ENCODE measurements at regions not wholly inside any gene's neighbourhood (a gene's known extent, or its start where the extent isn't known, plus 50 kb on each side); places are given as distances from the start of the nearest gene placed in this dataset.

- Histone ChIP-seq H3K36me3 (no peaks in the 10 kb centered on the region), H3K27ac (no peak overlapping the region), H3K27me3 (no peaks in the 10 kb centered on the region), H3K4me1 (peaks cover 0 to 6% (median 0%) of the 10 kb centered on the region in 4 donors), H3K9me3 (no peaks in the 10 kb centered on the region), H3K4me3 (no peak overlapping the region)
- no peak for DNase-seq
- TF ChIP-seq CTCF (IDR thresholded peaks at IDR 0.05): no peak
- intact Hi-C loops (cut with DNase I; ENCODE audit: low total_unique reads): no loop called here
Measured at GRCh38 chr3:76111808-76112207, 326.5 kb upstream of the ZNF717 start.

- Histone ChIP-seq H3K4me1 (peaks cover 0 to 8% (median 0%) of the 10 kb centered on the region in 4 donors), H3K27ac (no peak overlapping the region), H3K9me3 (no peaks in the 10 kb centered on the region), H3K36me3 (no peaks in the 10 kb centered on the region), H3K4me3 (no peak overlapping the region), H3K27me3 (no peaks in the 10 kb centered on the region)
- intact Hi-C loops (cut with DNase I; ENCODE audit: low total_unique reads): no loop called here
- TF ChIP-seq CTCF (IDR thresholded peaks at IDR 0.05): no peak
- DNase-seq: no peak
Measured at GRCh38 chr3:76122007-76122406, 336.7 kb upstream of the ZNF717 start.

- intact Hi-C loops (cut with DNase I; ENCODE audit: low total_unique reads): no loop called here
- Histone ChIP-seq H3K36me3 (no peaks in the 10 kb centered on the region), H3K9me3 (no peaks in the 10 kb centered on the region)
Measured at GRCh38 chr3:76129441-76129840, 344.1 kb upstream of the ZNF717 start.

GRCh38 chr3:76131396-76132153 lies 346.2 kb upstream of the ZNF717 start:
- no peaks in the 10 kb centered on the region for H3K9me3 ChIP-seq
- DNase-seq: no peak
- H3K36me3 ChIP-seq: no peaks in the 10 kb centered on the region
- no peaks in the 10 kb centered on the region for H3K27me3 ChIP-seq
- intact Hi-C loops (cut with DNase I; ENCODE audit: low total_unique reads): no loop called here
- no peak overlapping the region for H3K27ac ChIP-seq
- no peak for TF ChIP-seq CTCF (IDR thresholded peaks at IDR 0.05)
- no peak overlapping the region for H3K4me3 ChIP-seq
- H3K4me1 ChIP-seq: no peaks in the 10 kb centered on the region

More at GRCh38 chr3:76129441-76129840, 344.1 kb upstream of the ZNF717 start:
- no peak for DNase-seq
- H3K4me1 ChIP-seq: no peaks in the 10 kb centered on the region
- H3K27ac ChIP-seq: no peak overlapping the region
- TF ChIP-seq CTCF (IDR thresholded peaks at IDR 0.05): no peak
- no peak overlapping the region for H3K4me3 ChIP-seq
- H3K27me3 ChIP-seq: no peaks in the 10 kb centered on the region

GRCh38 chr3:76132154-76132470 lies 346.8 kb upstream of the ZNF717 start:
- no peak for TF ChIP-seq CTCF (IDR thresholded peaks at IDR 0.05)
- Histone ChIP-seq H3K9me3 (no peaks in the 10 kb centered on the region), H3K27ac (no peak overlapping the region), H3K27me3 (no peaks in the 10 kb centered on the region), H3K36me3 (no peaks in the 10 kb centered on the region), H3K4me3 (no peak overlapping the region), H3K4me1 (no peaks in the 10 kb centered on the region)
- intact Hi-C loops (cut with DNase I; ENCODE audit: low total_unique reads): no loop called here
- no peak for DNase-seq

GRCh38 chr3:76134166-76134565 lies 348.8 kb upstream of the ZNF717 start:
- intact Hi-C loops (cut with DNase I; ENCODE audit: low total_unique reads): no loop called here
- no peaks in the 10 kb centered on the region for H3K27me3 ChIP-seq
- DNase-seq: no peak
- no peaks in the 10 kb centered on the region for H3K9me3 ChIP-seq
- TF ChIP-seq CTCF (IDR thresholded peaks at IDR 0.05): no peak
- H3K27ac ChIP-seq: no peak overlapping the region
- H3K36me3 ChIP-seq: no peaks in the 10 kb centered on the region
- no peak overlapping the region for H3K4me3 ChIP-seq
- H3K4me1 ChIP-seq: no peaks in the 10 kb centered on the region

All from tibial artery (tissue), 4 donors.